ENCODE measurements at regions not wholly inside any gene's neighbourhood (a gene's known extent, or its start where the extent isn't known, plus 50 kb on each side); places are given as distances from the start of the nearest gene placed in this dataset.

GRCh38 chr1:232456714-232457113 lies 173.2 kb downstream of the SIPA1L2 start:
- no peak for TF ChIP-seq CTCF (IDR thresholded peaks at IDR 0.05)
- TF ChIP-seq POLR2A (IDR thresholded peaks at IDR 0.05): no peak

Measured in Peyer's patch (tissue), 4 donors.